HTR-8/SVneo (cell line): ENCODE measurements at regions not wholly inside any gene's neighbourhood (a gene's known extent, or its start where the extent isn't known, plus 50 kb on each side); places are given as distances from the start of the nearest gene placed in this dataset.

Source experiments
- DNase-seq: peaks from one replicate; pipeline ENCODE4 v3.0.0; 2011; ENCODE audit warnings: low spot score, mixed read lengths; ENCODE audit not compliant: insufficient read length
- FAIRE-seq: peaks from 2 replicates; lab custom pipeline; 2011; peaks lifted over from hg19 to GRCh38; lab: Jason Lieb, UNC

- FAIRE-seq (no peak), DNase-seq (no peak)
Observed at GRCh38 chr6:14729129-14729871, 516.6 kb upstream of the JARID2 start.

GRCh38 chr6:14730654-14731053 lies 515.2 kb upstream of the JARID2 start:
- FAIRE-seq, result no peak
- DNase-seq, result no peak

GRCh38 chr6:14731611-14732010 lies 514.3 kb upstream of the JARID2 start:
- FAIRE-seq (no peak), DNase-seq (no peak)

DNA sequence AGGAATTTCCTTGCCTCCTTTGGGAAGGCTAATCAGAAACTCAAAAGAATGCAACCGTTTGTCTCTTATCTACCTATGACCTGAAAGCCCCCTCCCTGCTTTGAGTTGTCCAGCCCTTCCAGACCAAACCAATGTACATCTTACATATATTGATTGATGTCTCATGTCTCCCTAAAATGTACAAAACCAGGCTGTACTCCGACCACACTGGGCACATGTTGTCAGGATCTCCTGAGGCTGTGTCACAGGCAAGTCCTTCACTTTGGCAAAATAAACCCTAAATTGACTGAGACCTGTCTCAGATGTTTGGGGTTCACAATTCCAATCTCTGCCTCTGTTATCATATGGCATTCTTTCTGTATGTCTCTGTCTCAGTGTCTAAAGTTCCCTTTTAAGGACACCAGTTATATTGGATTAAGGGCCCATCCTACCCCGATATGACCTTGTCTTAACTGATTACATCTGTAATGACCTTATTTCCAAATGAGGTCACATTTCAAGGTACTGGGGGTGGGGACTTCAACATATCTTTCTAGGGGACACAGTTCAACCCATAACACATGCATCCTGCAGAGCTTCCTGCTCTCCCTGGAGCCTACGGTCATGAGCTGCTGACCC lies 513.5 kb upstream of the JARID2 start:
- DNase-seq, result no peak
- FAIRE-seq, result no peak

- FAIRE-seq, result no peak
- DNase-seq, result peak; percentile 47
Observed at GRCh38 chr6:14732844-14733757, 512.8 kb upstream of the JARID2 start.

DNA sequence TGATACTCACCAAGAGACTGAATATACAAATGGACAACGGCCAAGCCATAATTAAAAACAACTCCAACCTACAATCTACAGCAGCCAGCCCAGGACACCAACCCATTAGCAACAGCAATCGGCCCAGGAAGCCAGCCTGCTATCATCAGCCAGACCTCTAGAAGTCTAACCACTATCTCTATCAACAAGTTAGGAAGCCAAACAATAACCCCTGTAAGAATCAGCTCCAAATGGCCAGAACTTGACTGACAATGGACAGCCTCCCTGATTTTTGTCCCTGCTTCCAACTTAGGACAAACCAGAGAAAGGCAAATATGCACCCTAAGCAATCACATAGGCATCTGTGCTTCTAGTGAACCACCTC lies 511.8 kb upstream of the JARID2 start:
- DNase-seq (no peak), FAIRE-seq (no peak)

GRCh38 chr6:14734416-14735340 lies 511.2 kb upstream of the JARID2 start:
- no peak for FAIRE-seq
- no peak for DNase-seq

DNA sequence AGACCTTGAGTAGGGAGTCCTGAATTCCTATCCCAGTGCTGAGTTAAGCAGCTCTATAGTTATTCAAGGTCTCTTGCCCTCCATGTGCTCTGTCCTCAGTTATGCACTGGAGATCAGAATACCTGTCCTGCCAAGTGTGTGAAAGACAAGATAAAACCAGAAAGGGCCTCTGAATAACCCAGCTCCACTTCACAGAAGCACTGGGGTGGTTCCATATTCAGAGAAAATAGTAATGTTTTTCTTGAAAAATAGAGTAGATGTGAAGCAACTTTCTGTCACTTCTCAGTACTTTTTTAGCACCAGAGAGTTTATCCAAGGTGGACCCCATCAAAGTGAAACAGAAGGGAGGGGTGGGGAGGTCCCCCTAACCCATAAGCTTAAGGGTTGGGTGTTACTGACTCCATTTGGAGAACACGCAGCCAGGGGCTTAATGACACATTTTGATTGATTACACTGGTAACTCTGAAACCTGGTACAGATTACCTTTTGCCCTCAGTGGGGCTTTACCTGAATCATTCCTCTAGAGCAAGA lies 509.8 kb upstream of the JARID2 start:
- no peak for DNase-seq
- no peak for FAIRE-seq

DNA sequence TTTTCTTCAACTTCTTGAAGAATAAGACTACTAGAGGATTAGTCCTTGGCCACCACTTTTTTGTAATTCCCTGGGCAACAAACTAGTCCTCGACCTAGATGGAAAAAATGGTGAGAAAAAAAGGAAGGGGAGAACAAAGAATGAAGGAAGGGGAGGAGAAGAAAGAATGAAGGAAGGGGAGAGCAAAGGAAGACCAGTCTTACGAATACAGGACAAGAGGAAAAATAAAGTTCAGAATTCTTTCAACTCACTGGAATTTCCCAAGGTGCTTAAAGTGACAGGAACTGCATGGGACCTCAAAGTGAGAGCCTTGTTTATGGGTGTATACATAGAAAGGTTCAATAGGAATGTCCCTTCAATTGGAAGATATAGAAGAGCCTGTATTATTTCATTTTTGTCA lies 509.3 kb upstream of the JARID2 start:
- FAIRE-seq, result no peak
- no peak for DNase-seq

GRCh38 chr6:14738497-14738896 lies 507.4 kb upstream of the JARID2 start:
- DNase-seq (no peak), FAIRE-seq (no peak)

DNA sequence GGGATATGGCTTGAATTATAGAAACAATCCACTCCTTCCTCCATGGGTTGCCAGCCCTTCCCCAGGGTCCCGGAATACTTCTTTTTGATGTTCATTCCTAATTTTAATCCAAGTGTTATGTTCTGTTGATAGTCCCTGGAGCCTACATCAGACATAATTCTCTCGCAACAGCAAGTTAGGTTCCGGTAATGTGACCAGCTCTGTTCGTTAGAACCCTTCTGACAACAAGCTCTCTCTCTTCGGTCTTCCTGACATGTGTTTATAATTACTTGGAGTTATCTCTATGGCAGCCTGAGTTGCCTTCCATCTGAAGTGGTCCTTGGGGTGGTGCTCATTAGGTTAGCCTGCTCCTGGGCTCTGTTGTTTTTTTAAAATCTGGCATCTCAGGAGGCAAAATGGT lies 506.9 kb upstream of the JARID2 start:
- no peak for DNase-seq
- no peak for FAIRE-seq

DNA sequence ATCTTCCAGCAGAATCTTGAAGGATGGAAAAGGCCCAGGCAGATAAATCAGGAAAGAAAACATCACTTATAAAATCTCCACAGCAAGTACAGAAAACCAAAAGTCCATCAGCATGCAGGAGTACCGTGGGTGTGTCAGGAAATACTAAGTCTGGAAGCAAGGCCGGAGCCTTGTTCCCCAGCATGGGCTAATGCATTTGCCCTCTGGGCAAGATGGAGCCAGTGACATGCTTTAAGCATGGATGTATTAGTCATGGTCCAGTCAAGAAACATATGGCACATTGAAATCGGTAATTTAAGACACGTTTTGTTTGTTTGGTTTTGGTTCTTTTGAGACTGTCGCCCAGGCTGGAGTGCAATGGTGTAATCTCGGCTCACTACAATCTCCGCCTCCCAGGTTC lies 506.0 kb upstream of the JARID2 start:
- no peak for DNase-seq
- FAIRE-seq, result no peak

GRCh38 chr6:14742171-14742570 lies 503.7 kb upstream of the JARID2 start:
- no peak for FAIRE-seq
- DNase-seq, result no peak

DNA sequence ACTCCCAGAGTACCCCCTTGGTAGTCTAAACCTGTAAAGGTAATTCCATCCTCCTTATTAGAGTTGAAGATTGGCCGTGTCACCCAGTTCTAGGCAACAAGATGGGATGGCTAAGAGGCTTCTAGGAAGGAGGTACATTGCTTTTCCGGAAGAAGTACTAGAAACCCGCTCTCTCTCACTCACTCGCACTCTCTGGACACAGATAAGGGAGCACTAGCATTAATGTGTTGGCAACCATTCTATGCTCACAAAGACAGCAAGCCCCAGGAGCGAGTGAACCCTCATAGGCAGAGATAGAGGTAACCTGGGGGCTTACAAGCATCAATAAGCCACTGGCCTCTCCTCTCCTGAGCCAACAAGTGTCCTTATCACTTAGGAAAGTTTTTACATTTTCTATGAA lies 503.2 kb upstream of the JARID2 start:
- DNase-seq (no peak), FAIRE-seq (no peak)

DNA sequence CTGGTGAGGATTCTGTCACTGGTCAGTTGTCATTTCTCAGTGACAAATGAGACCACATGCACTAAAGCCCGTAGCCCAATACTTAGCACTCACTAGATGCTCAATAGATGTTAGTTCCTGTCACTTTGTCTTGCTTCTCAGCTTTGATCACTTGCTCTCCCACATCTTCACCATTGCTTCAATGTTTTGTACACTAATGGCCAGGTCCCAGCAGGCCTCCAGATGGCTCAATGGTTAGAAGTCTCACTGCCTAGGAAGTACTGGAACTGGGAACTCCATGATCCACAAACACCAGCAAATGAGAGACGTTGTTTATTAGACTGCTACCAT lies 502.8 kb upstream of the JARID2 start:
- DNase-seq (no peak), FAIRE-seq (peak; percentile 16)

DNA sequence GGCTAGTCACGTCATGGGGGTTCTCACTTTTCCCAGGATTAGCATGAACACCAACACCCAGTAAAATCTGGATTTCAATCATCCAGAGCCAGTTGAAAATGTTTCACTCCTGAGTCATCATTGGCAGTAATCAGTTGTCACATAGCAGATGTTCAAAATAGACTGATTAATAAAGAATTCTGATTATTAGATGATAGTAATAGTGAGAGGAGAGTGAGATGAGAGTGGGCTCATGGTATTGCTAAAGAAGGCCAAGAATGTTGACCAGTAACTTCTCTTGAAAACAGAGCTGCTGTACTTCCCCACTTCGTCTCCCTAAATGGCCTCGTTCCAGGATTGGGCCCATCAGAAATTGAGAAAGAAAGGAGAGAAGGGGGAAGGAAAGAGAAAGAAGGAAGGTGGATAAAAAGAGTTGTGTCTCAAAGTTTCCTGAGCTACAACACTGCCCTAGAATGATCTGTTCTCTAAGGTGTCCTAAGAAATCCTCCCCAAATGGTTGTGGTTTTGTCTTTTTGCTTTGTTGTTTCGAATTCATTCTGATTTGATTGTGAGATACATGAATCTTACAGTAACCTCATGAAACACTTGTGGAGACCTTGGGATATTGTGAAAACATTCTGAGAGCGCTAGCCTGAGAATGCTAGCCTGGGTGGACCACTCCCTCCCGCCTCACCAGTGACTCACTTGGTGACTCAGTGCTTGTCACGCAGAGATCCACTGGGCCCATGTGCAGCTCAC lies 502.2 kb upstream of the JARID2 start:
- FAIRE-seq, result peak; percentile 89
- peak; percentile 81 for DNase-seq

GRCh38 chr6:14744212-14744556 lies 501.7 kb upstream of the JARID2 start:
- no peak for FAIRE-seq

GRCh38 chr6:14746139-14746837 lies 499.6 kb upstream of the JARID2 start:
- FAIRE-seq (no peak), DNase-seq (no peak)

More at GRCh38 chr6:14744212-14744556, 501.7 kb upstream of the JARID2 start:
- no peak for DNase-seq
